HG03342 (cell line): ENCODE measurements at regions not wholly inside any gene's neighbourhood (a gene's known extent, or its start where the extent isn't known, plus 50 kb on each side); places are given as distances from the start of the nearest gene placed in this dataset.

Source experiments
- ATAC-seq: cut with Tn5 transposase; IDR thresholded peaks from one replicate; pipeline ENCODE4 v1.9.1; 2021; ENCODE audit warnings: mild to moderate bottlenecking, moderate library complexity; ENCODE audit not compliant: unreplicated experiment

DNA sequence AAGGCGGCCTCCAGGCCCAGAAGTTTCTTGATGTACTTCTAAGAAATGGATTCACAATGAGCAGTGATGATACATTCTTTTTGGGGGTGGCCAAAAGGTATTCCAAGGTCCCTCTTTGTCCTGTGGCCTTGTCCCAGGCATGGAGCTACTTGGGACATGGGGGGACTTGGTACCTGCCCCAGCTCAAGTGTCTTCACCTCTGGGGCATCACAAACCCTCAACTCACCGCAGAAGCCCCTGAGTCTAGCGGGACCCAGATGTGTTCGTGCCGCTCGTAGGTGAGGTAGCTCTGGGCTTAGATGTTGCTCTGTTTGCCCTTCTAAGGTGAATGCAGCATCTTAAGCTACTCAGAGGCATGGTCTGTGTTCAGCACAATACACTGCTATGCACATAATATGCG is 338.0 kb upstream of the IRX4 start:
- no peak for ATAC-seq

DNA sequence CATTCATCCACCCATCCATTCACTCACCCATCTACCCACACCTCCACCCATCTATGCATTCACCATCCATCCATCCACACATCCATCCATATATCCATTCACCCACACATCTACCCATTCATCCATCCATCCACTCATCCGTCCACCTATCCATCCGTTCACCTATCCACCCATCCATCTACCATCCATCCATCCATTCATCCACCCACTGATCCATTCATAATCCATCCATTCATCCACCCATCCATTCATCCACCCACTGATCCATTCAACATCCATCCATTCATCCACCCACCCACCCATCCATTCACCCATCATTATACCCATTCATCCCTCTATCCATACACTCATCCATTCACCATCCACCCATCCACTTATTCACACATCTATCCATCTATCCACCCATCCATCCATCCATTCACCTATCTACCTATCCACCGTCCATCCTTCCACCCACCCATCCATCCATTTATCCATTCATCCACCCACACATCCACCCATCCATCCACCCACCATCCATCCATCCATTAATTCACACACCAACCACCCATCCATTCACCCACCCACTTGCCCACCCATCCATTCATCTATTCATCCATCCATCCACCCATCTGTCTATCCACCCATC is 336.5 kb upstream of the IRX4 start:
- ATAC-seq: no peak

DNA sequence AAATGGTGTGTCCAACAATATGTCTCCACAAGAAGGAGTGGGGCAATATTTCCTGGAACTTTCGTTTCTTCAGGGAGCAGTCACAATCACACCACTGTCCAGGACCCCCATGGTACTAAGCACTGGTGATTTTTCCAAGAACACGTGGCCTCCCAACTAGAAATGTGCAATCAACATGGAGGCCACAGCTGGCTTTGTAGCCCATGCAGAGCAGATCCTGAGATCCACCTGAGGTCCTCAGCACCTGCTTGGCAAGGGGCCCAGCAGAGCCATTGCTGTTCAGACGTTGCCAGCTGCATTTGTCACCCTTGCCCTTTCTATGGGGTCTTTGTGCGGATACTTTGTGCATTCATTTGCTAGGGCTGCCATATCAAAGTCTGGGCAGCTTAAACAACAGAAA is 334.5 kb upstream of the IRX4 start:
- no peak for ATAC-seq

DNA sequence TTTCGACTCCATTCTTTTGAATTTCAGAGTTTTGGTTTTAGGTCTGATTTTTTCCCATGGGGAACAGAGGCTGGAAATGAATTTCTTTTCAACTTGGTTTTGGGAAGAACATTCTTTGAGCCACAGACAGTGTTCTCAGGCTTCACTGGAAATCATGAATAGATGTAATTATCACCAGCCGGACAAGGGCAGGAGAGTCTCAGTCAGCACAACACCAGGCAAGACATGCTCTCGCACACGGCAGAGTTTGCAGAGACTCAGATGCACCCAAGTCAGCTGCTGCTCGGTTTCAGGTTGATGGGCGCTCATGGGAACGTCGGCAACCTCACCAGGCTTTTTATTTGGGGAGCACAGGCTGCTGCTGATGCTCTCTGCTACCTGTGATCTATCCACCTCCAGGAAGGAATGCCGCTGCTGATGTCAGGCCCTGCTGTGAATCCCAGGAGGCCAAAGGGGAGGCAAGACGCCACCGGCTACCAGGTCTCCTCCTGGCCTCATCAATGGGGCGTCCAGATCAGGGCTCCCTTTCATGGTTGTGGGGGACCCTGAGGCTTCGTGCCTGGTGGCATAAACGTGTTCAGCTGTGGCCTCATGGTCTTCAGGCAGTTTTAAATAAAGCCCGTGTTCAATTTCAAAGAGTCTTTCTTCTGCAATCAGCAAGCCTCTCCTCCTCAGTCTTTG is 332.3 kb upstream of the IRX4 start:
- no peak for ATAC-seq

DNA sequence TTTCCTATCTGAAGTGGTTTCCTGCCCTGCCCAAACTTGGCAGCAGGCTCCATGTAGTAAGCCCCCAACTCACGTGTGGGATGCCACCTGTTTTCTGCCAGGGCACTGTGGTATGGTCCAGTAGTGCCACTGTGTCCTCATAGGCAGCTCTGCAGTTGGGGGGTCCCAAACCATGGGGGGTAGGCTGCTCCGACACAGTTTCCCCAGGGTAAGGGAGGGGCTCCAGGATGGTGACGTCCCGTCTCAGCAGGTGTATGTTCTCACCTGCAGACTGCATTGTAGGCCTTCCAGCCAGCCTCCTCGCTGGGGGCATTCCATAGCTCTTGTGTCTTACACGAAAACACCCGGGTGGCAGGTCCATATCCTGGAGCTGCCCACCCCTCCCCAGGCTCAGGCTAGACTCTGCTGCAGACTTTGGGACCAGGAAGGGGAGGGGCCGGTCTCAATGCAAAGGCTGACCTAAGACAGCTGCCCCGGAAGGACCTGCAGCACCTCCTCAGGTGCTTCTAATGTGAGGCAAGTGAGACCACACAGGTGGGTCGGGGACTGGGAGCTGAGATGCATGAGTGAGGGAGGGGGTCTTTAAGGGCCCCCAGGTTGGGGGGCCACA is 330.5 kb upstream of the IRX4 start:
- ATAC-seq: no peak

DNA sequence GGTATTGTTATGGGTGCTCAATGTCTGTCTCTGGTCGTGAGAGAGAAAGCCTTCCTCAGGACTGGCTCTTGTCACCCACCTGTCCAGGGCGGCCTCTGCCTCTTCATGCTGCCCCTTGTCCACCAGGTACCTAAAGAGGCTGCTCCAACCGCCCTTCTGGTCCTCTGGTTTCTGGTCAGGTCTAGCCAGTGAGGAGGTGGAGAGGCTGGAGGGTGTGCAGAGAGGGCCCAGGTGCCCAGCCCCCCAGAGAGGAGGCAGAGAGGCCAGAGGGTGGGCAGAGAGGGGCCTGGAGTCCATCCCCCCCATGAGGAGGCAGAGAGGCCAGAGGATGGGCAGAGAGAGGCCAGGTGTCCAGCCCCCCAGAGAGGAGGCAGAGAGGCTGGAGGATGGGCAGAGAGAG is 329.8 kb upstream of the IRX4 start:
- no peak for ATAC-seq

DNA sequence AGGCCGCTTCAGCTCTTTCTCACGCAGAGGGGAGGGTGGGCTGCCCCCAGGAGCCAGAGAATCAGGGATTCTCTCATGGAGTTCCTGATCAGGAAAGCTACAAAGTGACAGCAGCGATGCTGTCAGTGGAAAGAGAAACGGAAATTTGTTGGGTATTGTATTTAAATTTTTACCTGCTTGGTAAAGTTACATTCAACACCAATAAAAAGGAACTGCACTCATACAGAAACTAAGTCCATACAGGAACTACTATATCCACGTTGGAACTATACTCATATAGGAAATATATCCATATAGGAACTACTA is 325.5 kb upstream of the IRX4 start:
- no peak for ATAC-seq

DNA sequence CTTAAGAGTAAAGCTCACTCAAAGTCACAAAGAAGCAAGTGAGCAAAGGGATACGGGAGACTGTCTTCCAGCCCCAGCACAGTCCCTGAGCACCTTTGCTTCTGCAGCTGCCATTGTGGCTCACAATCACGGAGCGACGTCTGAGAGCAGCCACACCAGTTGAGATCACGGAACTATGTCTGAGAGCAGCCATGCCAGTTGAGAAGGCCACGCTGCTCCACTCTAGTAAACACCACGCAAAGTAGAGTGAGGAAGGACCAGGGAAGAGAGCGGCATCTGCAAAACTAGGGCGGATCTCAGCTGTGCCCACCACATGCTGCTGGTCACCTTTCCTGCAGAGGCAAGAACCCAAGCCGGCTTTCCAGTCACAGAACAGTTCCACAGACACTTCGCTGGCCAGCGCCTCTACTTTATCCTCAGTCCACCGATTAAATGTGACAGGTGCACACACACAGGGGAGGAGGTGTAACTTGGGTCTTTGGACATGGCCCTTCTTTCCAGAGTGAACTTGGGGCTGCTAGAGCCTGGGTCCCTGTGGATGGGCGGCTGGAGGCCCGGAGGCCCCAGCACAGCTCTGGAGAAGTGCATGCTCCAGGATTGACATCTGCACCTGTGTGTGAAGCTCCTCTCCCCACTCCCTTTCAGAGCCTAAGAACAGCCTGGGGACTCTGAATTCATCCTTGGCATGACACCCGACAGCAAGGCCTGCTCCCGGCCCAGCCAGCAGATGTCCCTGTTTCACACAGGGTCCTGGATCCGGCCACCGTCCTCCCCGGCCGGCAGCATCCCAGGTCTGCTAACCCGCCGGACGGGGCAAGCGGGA is 324.9 kb upstream of the IRX4 start:
- ATAC-seq: no peak

DNA sequence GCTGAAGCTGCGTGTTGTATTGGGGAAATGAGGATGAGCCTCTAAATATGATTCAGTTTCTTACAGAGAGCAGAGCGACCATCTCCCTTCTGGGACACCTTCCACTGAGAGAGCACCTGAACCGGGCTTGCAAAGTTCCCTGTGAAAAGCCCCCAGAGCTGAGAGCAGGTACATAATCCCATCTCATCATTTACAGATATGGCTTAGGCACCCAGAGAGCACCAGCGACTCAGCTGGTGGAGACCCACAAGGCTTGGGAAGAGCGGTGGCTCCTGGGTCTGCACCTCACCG is 324.3 kb upstream of the IRX4 start:
- ATAC-seq: no peak

DNA sequence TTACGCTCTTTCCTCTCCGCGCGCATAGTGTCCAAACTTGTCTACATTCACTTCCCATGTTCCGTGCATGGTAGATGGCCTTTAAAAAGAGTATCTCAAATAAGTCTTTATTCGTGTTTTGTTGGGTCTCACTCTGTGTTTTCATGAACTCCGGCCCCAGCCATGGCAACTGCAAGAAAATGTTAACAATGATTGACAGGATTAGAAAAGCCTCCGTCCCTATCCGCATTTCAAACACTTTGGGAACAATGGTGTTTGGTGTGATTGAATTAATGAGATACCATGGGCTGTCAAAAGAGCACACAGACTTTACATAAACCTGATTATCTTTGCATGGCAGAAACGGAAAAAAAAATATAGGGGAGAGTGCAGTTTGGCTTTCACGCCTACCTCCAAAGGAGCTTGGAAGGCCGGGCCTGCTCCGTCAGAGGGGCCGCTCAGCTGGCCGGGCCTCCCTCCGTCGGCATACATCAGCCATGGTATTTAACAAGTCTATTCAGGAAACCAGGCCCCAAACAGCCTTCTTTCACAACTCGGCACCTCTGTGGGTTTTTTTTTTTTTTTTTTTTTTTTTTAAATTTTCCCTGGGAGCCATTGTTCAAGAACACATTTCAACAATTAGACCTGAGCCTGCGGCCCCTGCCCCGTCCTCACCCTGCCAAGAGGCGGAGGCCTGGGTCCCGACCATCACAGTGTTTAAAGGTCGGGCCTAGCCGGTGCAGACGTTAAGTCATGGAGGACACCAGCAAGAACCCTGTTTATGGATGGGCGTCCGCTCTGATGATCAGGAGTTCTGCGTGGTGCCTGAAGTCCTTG is 323.8 kb upstream of the IRX4 start:
- ATAC-seq: no peak

DNA sequence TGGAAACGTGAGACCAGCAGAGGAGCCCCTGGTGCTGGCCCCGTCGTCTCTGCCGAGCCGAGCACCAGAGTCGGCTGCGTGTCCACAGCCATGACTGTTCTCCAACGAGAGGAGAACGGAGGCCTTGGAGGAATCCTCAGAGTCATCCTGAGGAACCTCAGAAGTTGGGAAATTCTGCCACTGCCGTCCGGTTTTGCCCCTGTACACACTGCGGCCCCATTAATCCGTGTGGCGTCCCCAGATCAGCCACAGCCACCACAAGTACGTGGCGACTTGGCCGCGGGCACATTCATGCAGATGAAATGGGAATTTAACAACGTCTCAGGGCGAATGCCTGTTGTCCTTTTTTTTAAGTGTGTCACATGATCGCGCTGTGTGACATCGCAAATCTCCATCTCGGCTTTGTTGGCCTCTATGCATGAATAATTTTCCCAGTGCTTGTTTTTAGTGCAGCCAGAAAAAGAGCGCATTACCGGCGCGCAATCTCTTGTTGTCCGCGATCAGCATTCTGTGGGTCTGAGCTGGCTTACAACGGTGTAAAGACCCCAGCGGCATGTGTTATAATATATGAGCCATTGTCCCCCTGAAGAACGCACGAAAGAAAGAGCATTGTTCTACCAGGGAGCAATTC is 323.0 kb upstream of the IRX4 start:
- ATAC-seq: no peak

DNA sequence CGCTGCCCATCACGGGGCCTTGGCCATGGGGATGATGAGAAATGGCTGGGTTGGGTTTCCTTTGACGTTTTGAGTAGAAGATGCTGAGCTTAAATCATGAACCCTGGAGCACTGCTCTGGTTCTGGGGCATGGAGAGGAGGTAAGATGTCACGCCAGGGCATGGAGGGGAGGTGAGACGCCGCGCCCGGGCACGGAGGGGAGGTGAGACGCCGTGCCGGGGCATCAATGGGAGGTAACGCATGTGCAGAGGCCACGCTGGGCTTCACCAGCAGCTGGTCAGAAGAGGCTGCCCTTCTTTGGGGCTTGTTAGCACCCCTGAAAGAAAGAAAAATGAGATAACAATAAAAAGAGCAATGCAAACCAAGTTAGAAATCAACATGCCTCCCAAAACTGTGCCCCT is 322.5 kb upstream of the IRX4 start:
- ATAC-seq: no peak

DNA sequence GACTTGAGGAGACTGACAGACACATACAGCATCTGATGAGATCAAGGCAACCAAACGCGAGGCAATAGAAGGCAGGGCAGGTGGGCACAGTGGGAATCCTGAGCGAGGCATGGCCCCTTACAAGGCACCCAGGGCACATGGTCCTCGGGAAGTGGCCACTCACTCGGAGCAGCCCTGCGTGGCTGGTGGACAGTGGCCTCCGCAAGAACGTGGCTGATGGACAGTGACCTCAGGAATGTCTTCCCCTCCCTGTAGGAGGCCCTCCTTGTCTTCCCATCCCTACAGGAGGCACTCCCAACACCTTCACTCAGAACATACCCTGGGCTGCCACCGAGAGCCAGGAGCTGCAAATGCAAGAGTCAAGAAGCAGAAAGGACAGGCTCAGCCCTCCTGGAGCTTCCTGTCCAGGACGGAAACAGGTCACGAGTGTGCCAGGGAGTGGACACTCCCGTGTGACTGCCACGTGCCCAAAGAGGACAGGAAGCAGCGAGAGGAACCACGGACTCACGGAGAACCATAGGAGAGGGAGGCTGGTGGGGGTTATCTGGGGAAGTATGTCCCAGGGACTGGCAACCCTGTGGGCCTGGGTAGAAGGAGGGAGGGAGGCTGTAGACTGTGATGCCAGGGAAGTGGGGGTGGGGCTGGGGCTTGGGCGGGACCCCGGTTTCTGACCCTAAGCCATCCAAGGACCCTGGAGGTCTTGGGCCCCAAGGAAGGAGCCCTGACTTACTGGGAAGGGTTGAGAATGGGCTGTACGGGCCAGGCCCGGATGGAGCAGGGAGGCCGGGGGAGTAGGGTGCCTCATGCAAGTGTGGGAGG is 321.9 kb upstream of the IRX4 start:
- no peak for ATAC-seq

DNA sequence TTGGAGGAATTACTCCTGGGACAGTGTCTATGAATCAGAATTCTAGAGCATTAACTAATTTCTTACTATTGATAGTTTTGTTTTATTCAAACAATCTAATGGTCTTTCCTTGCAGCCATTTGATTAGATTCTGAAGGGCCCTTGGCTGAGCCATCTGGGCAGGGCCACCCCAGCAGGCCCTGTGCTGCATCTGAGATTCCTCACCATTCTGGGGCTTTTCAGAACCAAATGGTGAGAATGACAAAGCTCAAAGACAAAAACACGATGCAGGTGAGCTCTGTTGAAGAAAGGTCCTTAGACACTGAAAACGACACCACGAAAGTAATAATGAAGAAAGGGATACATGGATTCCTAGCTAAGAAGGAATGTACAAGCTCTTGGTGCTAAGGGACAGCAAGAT is 321.0 kb upstream of the IRX4 start:
- ATAC-seq: no peak

DNA sequence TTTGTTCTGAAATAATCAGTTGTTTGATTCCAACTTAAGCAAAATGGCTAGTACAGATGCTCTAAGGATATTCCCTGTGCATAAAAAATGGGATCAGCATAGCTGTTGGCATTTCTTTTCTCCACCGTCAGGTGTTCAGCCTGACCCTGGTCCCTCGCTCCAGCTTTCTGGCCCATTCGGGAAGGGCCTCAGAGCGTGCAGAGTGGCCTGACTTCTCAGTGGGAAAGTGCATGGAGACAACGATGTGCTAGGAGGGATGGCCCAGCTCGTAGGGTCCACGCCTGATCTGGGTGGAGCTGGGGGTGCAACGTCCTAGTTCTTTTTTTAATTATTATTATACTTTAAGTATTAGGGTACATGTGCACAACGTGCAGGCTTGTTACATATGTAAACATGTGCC is 319.1 kb upstream of the IRX4 start:
- no peak for ATAC-seq

DNA sequence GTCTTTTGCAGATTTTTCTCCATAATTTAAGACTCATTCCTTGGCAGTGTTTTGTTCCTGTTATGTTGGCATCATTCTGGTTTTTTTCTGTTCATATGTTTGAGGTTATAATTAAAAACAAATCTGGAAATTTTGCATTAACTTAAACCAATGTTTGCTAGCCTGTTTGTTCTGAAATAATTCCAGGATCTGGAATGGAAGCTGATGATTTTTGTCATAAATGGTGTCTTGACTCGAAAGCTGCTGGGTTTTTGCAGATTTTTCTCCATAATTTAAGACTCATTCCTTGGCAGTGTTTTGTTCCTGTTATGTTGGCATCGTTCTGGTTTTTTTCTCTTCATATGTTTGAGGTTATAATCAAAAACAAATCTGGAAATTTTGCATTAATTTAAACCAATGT is 318.7 kb upstream of the IRX4 start:
- no peak for ATAC-seq

DNA sequence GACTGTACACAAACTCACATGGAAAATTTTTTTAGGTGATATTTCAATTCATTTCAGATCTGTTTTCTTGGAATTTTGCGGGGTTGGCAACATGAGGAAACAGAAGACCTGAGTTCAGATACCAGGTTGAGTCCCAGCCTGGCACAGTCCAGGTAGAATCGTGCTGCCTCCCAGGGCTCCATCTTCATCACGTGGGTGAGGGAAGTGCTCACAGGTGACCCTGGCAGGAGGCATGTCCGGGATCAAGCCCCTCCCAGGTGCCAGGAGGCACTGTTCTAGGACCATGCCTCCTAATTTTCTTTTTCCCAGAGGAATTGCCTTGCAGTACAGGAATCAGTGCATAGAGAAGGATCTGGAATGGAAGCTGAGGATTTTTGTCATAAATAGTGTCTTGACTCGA is 318.3 kb upstream of the IRX4 start:
- ATAC-seq: no peak

DNA sequence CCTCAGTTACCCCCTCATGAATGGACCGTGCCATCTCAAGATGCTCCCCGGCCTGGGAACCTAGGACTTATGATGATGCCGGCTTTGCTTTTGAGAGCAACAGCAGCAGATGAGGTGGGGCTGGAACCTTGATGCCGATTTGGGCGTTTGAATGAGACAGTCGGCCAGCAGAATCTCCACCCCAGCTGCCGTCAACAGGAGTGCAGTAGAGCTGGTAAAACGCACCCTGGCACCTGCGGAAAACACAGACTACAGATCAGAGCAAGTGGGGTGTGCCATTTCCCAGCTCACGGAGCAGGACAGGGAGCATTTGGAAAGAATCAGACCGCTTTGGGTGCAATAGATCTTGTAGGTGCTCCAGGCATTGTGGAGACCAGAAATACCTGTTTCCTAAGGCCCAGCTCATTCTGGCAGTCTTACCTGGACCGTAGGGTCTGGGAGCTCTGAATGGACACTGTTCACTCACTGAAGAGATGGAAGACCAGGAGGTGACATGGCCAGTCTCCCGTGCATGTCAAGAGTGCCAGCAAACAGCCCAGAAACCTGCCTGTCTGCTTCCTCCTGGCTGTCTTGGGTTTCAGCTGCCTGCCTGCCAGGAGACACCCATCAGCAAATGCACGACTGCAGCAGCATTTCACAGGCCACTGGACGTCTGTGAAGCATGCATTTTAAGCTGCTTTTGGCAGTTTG is 317.7 kb upstream of the IRX4 start:
- no peak for ATAC-seq

DNA sequence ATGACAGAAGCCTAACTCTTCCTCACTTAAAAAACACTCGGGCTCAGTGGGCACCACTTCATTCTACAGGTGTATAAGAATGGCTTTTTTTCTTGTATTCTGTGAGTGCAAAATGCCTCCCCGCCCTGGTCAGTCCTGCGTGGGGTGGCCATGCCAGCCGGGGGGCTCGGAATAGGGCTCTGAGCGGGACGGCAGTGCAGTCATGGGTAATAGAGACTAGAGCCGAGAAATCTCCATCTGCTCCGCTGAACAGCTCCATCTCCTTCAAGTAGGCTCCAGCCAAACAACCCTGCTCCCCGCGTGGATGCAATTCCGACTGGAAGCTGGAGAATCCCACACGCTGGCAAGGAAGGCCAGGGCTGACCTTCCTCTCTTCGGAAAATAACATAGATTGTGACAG is 317.0 kb upstream of the IRX4 start:
- ATAC-seq: no peak
